OCI-LY7 (cell line): ENCODE measurements at regions not wholly inside any gene's neighbourhood (a gene's known extent, or its start where the extent isn't known, plus 50 kb on each side); places are given as distances from the start of the nearest gene placed in this dataset.

Experiments
- CTCF ChIP-seq: fragments of 200-600 bp; sonication (generic); conservative IDR thresholded peaks from 2 replicates; pipeline ENCODE4 v1.5.1; 2014; ENCODE audit warnings: mild to moderate bottlenecking, antibody characterized with exemption, low read length, moderate library complexity, mixed read lengths
- EZH2phosphoT487 ChIP-seq: fragments of 200-600 bp; sonication (generic); IDR thresholded peaks from 2 replicates; pipeline ENCODE4 v1.6.1; 2018; ENCODE audit warnings: low read depth, borderline replicate concordance, mild to moderate bottlenecking, mixed run types, antibody characterized with exemption, low read length, moderate library complexity, mixed read lengths

GRCh38 chr18:55764386-55764785 is 176.4 kb upstream of the TCF4 start:
- TF ChIP-seq CTCF (no peak), EZH2phosphoT487 (no peak)
